Muscle of leg (tissue), 3 donors: ENCODE measurements at regions not wholly inside any gene's neighbourhood (a gene's known extent, or its start where the extent isn't known, plus 50 kb on each side); places are given as distances from the start of the nearest gene placed in this dataset.

ENCODE experiments used
- DNase-seq: peaks from one replicate; pipeline ENCODE4 v3.0.0; 2013
- H3K27ac ChIP-seq: one replicate; pipeline ENCODE4 v1.5.1; 2013; ENCODE audit warnings: mild to moderate bottlenecking, low read length, control low read depth
- H3K27me3 ChIP-seq: one replicate; pipeline ENCODE4 v1.6.1; 2013; ENCODE audit warnings: low read length; ENCODE audit not compliant: control insufficient read depth, insufficient read depth
- H3K36me3 ChIP-seq: one replicate; pipeline ENCODE4 v1.6.1; 2013; ENCODE audit warnings: low read length; ENCODE audit not compliant: control insufficient read depth, insufficient read depth
- H3K4me1 ChIP-seq: one replicate; pipeline ENCODE4 v1.6.1; 2013; ENCODE audit warnings: low read length; ENCODE audit not compliant: control insufficient read depth, insufficient read depth
- H3K4me3 ChIP-seq: one replicate; pipeline ENCODE4 v1.5.1; 2013; ENCODE audit warnings: low read length, control low read depth
- H3K9me3 ChIP-seq: replicated peaks from 2 replicates; pipeline ENCODE4 v1.6.1; 2013; ENCODE audit warnings: low read depth, low read length; ENCODE audit not compliant: control insufficient read depth
- WGBS: methylation state at CpG from one replicate; pipeline ENCODE4 v1.1.5; 2013; ENCODE audit warnings: missing lambda C conversion rate; ENCODE audit not compliant: insufficient coverage; 5-methylcytosine and 5-hydroxymethylcytosine counted together

DNA sequence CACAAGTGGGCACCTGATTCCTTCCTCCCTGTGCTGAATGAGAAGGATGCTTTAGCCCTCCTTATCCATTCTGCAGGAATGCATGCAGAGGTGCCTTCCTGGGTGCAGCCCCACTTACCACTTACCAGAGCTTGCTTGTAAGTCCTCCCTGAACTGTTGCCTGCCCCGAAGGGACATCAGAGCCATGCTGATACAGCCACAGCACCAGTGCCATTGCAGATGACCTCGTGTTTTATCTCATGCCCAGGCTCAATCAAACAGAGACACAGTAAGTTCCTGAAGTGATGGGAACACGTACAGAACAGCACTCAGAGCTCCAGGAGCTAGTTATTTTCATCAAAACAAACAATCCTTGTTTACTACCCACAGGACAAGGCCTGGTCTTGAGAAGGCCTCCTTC is 81.9 kb downstream of the ATP1A1 start:
- Histone ChIP-seq H3K27ac (no peak overlapping the region), H3K27me3 (no peaks in the 10 kb centered on the region), H3K4me1 (peaks cover 13% of the 10 kb centered on the region), H3K36me3 (no peaks in the 10 kb centered on the region), H3K4me3 (no peak overlapping the region), H3K9me3 (no peaks in the 10 kb centered on the region)
- 56% methylated on average over 3 of the region's 3 CpGs for WGBS
- no peak for DNase-seq

DNA sequence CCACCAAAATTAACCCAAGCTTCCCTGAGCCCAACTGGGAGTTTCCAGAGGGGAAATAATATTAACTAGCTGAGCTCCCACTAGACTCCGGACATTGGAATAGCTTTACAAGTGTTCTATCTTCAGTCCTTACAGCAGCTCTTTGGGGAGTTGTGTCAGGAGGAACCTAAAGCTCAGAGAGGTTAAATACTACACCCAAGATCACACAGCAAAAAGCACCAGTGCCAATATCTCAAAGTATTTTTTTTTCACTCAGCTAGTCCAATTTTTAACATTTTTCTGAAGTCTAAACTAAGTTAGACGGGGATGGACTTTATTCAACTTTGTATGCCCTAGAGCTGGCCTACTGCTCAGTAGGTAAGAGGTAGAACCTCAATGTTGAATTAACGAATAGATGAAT is 82.5 kb downstream of the ATP1A1 start:
- Histone ChIP-seq H3K4me3 (no peak overlapping the region), H3K36me3 (no peaks in the 10 kb centered on the region), H3K9me3 (no peaks in the 10 kb centered on the region), H3K27ac (no peak overlapping the region), H3K4me1 (peaks cover 13% of the 10 kb centered on the region), H3K27me3 (no peaks in the 10 kb centered on the region)
- WGBS, result no CpG with 5 or more reads among the region's 3 CpGs
- DNase-seq, result no peak

DNA sequence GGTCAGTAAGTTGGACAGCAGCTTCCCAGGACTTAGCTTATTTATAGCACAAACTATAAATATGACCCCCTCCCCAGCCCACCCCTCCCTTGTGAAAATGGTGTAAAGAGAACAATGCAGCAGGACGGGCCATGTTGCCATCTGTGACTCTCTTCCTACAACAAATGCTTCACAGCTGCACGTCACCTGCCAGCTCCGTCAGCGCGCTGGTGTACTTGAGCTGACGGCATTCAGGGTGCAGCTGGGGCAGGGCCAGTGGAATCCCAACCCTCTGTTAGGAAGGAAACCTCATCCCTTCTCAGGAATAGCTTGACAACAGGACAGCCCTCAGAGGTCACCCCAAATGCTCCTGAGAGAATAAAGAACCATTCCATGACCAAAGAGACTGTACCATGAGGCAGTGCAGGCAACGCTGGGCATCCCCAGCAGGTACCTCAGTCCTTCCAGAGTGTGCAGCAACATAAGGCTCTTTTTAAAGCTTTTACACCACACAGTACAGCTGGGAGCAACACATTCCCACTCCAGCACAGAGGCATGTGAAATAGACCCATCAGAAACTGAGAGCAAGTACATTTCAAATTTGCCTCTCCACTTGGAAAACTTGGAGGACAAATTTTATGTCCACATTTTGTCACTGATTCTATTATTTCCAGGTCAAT is 85.0 kb downstream of the ATP1A1 start:
- peak; percentile 86 for DNase-seq
- H3K36me3 ChIP-seq, result no peaks in the 10 kb centered on the region
- peaks cover 13% of the 10 kb centered on the region for H3K4me1 ChIP-seq
- no peak overlapping the region for H3K4me3 ChIP-seq
- WGBS, result 33% methylated on average over 6 of the region's 7 CpGs
- H3K9me3 ChIP-seq, result no peaks in the 10 kb centered on the region
- H3K27ac ChIP-seq, result peak overlapping the region; percentile 82
- no peaks in the 10 kb centered on the region for H3K27me3 ChIP-seq

- Histone ChIP-seq H3K4me3 (no peak overlapping the region), H3K36me3 (no peaks in the 10 kb centered on the region), H3K9me3 (no peaks in the 10 kb centered on the region), H3K4me1 (peaks cover 13% of the 10 kb centered on the region), H3K27me3 (no peaks in the 10 kb centered on the region), H3K27ac (no peak overlapping the region)
- DNase-seq, result no peak
- WGBS, result 39% methylated on average over 2 of the region's 7 CpGs
Measured at GRCh38 chr1:116458695-116459094, 85.7 kb downstream of the ATP1A1 start.

- 54% methylated on average over 1 of the region's 1 CpG for WGBS
- Histone ChIP-seq H3K4me1 (peaks cover 3% of the 10 kb centered on the region), H3K27me3 (no peaks in the 10 kb centered on the region), H3K9me3 (no peaks in the 10 kb centered on the region), H3K4me3 (no peak overlapping the region), H3K27ac (no peak overlapping the region), H3K36me3 (no peaks in the 10 kb centered on the region)
- DNase-seq, result no peak
Measured at GRCh38 chr1:116460261-116460660, 87.2 kb downstream of the ATP1A1 start.

DNA sequence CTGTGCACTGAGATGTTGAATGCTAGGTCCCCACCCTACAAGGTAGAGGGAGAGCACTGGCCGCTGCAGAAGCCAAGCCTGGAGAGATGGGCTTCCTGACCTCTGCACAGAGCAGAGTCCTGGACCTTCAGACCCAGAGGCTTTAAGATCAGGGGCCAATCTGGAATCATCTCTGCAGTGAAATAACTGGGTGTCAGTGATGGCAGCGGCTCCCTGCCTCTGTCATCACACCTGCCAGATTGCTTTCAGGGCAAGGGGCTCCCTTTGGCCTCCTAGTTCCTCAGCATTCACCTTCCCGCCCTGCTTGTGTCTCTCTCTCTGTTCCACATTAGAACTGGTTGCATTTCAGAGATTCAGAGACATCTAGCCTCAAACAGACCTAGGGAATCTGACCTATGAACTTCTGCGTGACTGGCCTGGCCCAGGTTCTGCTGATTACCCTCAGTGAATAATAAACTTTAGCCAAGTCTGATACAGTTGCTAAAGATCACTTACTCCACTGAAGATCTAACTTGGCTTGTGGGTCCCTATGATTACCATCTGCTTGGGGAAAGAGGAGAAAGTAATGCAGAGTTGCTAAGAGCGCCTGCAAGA is 87.8 kb downstream of the ATP1A1 start:
- H3K9me3 ChIP-seq, result no peaks in the 10 kb centered on the region
- peaks cover 3% of the 10 kb centered on the region for H3K4me1 ChIP-seq
- no peak for DNase-seq
- H3K4me3 ChIP-seq, result no peak overlapping the region
- H3K36me3 ChIP-seq, result no peaks in the 10 kb centered on the region
- 71% methylated on average over 3 of the region's 5 CpGs for WGBS
- no peak overlapping the region for H3K27ac ChIP-seq
- H3K27me3 ChIP-seq, result no peaks in the 10 kb centered on the region

DNA sequence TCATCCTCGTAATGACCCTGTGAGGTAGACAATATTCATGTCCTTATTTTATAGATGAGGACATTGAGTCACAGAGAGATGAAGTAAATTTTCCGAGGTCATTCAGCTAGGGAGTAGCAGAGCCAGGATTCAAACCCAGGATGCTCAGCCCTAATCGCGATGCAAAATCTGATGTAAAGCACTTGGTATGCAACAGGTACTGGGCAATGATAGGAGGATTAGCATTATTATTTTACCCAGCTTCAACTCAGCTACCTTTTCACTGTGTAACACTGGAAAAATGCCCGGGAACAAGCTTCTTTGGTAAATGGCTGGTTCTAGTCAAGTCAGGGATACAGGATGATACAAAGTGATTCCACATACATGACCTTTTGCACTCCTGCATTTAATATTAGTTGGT is 88.7 kb downstream of the ATP1A1 start:
- Histone ChIP-seq H3K4me1 (peaks cover 3% of the 10 kb centered on the region), H3K36me3 (no peaks in the 10 kb centered on the region), H3K27me3 (no peaks in the 10 kb centered on the region), H3K4me3 (no peak overlapping the region), H3K9me3 (no peaks in the 10 kb centered on the region), H3K27ac (no peak overlapping the region)
- WGBS, result 100% methylated on average over 1 of the region's 5 CpGs
- DNase-seq, result no peak

- H3K9me3 ChIP-seq, result no peaks in the 10 kb centered on the region
- no peak for DNase-seq
- H3K4me1 ChIP-seq, result peaks cover 3% of the 10 kb centered on the region
- no peak overlapping the region for H3K4me3 ChIP-seq
- H3K27ac ChIP-seq, result no peak overlapping the region
- H3K27me3 ChIP-seq, result no peaks in the 10 kb centered on the region
- WGBS, result 90% methylated on average over 3 of the region's 4 CpGs
- H3K36me3 ChIP-seq, result no peaks in the 10 kb centered on the region
Measured at GRCh38 chr1:116462722-116463121, 89.7 kb downstream of the ATP1A1 start.

DNA sequence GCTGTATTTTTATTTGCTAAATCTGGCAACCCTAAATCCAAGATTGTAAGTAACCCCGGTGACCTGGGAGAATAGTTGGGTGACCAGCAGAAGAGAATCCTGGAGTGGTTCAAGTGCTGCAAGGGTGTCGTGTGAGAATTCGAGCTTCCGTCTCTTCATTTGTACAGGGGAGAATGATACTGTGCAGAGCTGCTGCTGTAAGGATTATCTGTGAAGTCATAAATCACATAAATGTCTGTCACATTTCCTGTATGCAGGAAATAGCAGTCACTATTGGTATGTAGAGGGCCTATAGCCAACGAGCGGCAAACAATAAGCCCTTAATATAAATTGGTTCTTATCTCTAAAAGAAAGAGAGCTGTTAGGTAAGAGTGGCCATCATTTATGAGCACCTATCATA is 90.7 kb downstream of the ATP1A1 start:
- Histone ChIP-seq H3K9me3 (no peaks in the 10 kb centered on the region), H3K27me3 (no peaks in the 10 kb centered on the region)
- WGBS, result 86% methylated on average over 4 of the region's 6 CpGs

More for the DNA sequence above, 90.7 kb downstream of the ATP1A1 start:
- no peak overlapping the region for H3K4me3 ChIP-seq
- no peak for DNase-seq
- H3K4me1 ChIP-seq, result peaks cover under 1% of the 10 kb centered on the region
- H3K36me3 ChIP-seq, result no peaks in the 10 kb centered on the region
- H3K27ac ChIP-seq, result no peak overlapping the region
